ENCODE measurements at regions not wholly inside any gene's neighbourhood (a gene's known extent, or its start where the extent isn't known, plus 50 kb on each side); places are given as distances from the start of the nearest gene placed in this dataset.

DNA sequence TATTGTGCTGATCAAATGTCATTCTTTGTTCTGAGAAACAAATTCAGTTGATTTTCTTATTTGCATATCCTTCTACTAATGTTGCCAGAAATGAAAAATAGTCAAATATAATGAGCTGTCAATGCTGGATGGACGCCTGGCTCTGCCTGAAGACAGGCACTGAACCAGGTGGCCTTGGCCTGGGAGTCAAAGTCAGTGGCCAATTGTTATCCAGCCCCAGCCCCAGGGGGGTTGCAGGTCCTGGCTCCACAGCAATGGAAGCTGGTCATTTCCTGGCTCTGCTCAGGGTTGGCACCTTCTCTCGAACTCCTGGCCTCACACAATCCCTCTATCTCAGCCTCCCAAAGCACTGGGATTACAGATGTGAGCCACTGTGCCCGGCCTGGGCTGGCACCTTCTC, 176.8 kb upstream of the GLI2 start:
- TF ChIP-seq, protein P1, sequence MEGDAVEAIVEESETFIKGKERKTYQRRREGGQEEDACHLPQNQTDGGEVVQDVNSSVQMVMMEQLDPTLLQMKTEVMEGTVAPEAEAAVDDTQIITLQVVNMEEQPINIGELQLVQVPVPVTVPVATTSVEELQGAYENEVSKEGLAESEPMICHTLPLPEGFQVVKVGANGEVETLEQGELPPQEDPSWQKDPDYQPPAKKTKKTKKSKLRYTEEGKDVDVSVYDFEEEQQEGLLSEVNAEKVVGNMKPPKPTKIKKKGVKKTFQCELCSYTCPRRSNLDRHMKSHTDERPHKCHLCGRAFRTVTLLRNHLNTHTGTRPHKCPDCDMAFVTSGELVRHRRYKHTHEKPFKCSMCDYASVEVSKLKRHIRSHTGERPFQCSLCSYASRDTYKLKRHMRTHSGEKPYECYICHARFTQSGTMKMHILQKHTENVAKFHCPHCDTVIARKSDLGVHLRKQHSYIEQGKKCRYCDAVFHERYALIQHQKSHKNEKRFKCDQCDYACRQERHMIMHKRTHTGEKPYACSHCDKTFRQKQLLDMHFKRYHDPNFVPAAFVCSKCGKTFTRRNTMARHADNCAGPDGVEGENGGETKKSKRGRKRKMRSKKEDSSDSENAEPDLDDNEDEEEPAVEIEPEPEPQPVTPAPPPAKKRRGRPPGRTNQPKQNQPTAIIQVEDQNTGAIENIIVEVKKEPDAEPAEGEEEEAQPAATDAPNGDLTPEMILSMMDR (IDR thresholded peaks at IDR 0.05; ENCODE audit: insufficient read depth, low read depth, low read length): no peak
- TF ChIP-seq EZH2 (IDR thresholded peaks at IDR 0.05; ENCODE audit: insufficient read depth, low read length): no peak

Measured in astrocyte (in vitro differentiated cells and primary cell).